ENCODE measurements at regions not wholly inside any gene's neighbourhood (a gene's known extent, or its start where the extent isn't known, plus 50 kb on each side); places are given as distances from the start of the nearest gene placed in this dataset.

DNA sequence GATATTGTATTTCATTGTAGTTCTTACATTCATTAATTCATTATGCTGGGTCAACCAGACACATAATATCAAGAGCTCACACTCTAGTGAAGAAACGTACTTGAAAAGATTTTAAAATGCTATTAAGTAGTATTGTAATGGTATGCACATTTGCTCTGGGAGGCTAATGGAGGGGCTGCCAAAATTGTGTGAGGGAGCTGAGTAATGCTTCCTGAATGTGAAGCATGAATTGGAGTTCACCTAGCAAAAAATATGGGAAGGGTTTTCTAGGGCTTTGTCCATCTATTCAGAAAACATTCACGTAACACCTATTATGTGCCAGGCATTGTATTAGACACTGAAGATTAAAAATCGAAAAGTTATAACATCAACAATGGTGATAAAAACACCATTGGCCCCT is 403.8 kb upstream of the PDE3A start:
- no peak for DNase-seq

DNA sequence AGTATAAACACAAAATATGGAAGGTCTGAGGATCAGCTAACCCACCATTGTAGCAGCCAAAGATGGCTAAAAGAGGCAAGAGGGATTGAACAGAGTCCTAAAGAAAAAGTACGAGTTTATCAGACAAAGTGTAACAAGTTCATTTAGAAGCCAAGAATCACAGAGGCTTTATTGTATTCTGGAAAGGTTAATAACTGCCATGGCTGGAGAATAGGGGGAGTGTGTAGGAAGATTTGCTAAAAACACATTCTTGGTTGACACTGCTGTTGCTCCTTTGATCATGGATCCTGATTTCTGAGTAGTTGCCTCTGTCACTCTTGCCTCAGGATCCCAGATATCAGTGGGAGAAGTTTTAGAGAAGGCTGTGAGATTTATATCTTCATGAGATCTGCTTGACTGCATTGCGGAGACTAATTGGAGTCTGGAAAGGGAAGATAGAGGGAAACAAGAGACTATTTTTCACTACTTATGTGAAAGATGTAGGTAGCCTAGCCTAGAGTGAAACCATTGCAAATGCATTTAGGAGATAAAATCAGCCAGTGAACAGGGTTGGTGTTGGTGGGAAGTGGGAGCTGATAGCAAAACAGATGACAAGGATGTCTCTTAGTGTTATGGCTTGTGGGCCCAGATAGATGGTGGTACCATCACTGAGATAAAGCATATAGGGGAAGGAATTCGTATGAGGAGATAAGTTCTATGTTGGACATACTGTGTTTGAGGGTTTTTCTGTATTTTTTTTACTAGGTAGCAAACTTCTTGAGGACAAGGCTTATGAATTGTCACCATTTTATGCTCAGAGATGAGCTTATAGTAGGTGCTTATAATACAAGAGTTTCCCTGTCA is 402.9 kb upstream of the PDE3A start:
- DNase-seq, result no peak

DNA sequence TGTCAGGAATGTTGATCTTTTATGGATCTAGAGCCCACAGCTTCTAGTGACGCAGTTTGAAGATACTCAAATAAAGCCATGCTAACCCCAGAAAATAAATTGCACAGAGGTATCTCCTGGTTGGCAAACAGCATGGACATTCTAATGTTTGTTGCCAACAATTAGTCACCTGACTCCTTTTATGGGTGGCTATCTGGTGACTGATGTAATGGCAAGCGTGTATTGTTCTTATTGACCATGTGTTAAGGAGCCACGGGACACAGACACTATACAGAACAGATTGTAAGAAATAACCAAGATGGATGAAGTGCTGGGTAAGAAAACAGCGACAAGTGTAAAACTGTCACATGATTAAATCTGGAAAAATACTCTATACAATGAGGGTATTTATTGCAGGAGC is 401.3 kb upstream of the PDE3A start:
- no peak for DNase-seq

DNA sequence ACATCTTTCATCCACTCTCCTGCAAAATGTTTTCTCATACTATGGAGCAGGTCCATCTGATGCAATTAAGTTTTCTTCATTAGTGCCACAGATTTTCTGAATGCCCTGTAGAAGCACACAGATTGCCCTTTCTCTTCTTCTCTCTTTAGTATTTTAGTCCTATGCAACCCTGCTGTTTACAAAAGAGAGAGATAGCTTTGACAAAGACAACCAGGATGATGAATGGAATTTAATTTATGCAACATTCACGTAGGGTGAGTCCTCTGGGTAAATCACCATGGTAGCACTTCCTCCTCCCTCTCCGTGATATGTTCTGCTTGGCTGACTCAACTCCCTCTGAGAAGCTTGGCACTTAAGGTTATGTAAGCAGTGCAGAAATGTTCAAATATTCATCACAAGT is 400.9 kb upstream of the PDE3A start:
- DNase-seq, result no peak

DNA sequence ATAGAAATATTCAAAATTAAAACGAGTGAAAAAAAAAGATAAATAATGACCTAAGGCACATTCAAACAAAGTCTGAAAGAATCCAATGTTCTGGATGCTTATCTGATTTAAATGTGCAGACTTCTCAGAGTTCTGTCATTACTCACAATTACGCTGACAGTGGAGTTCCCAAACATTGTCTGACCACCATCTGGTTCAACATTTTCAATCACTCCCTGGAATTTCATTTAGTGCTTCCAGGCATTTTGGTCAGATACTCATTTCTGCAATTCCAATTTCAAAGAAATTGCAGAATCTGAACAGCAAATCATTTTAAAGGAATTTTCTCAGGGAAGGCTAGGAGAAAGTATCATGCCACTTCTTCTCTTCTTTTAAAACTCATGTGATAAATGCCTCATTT is 398.2 kb upstream of the PDE3A start:
- no peak for DNase-seq

DNA sequence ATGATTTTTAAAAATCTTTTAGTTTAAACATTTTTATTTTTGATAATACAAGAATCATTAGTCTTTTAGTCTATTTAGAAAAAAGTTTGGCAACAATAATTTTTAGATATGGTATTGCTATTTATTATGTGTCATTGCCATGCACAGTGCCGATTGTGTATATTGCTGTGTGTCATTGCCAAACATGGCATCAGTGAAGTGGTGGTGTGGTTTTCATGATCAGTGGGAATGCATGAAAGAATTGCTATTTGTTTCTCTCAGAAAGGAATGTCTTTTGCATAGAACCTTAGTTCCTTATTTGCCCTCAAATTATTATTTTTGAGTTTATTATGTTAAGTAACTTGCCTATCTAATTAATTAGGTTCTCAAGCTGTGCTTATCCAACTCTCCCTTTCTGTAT is 397.5 kb upstream of the PDE3A start:
- no peak for DNase-seq

DNA sequence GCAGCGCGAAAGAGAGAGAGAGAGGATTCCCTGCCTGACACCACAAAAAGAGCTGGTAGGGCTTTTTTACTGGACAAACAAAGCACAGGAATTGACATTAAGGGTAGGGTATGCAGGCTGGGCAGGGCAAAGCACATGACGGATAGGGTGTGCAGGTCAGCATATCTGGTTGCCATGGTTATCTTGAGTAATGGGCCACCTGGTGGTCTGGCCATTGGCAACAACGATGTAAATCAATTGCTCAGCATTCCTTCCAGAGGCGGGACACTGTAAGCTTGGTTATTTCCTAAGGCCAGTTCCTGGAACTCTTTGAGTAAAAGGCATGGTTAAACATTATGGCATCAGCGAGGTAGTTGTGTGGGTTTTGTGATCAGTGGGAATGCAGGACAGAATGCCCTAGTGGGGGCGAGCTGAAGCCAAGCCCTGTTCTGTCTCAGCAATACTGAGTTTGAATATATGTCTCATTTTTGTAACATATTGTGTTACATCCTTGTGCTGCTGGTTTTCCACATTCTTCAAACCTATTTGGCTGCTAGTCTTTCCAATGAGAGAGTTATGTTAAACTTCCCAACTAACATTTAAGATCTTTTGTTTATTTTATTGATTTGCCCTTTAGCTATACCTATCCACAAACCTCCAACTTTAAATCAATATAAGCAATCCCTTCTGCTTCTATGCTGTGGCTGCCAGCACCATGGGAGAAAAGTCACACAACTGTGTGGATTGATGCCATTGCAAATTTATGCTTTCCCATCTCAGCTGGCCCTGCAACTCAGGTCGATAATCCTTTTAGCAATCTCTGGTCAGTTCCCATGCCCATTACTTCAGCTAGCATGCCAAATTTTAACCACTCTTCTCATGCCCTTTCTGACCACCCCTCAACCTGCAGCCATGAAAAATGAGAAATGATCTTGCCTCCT is 396.7 kb upstream of the PDE3A start:
- no peak for DNase-seq

DNA sequence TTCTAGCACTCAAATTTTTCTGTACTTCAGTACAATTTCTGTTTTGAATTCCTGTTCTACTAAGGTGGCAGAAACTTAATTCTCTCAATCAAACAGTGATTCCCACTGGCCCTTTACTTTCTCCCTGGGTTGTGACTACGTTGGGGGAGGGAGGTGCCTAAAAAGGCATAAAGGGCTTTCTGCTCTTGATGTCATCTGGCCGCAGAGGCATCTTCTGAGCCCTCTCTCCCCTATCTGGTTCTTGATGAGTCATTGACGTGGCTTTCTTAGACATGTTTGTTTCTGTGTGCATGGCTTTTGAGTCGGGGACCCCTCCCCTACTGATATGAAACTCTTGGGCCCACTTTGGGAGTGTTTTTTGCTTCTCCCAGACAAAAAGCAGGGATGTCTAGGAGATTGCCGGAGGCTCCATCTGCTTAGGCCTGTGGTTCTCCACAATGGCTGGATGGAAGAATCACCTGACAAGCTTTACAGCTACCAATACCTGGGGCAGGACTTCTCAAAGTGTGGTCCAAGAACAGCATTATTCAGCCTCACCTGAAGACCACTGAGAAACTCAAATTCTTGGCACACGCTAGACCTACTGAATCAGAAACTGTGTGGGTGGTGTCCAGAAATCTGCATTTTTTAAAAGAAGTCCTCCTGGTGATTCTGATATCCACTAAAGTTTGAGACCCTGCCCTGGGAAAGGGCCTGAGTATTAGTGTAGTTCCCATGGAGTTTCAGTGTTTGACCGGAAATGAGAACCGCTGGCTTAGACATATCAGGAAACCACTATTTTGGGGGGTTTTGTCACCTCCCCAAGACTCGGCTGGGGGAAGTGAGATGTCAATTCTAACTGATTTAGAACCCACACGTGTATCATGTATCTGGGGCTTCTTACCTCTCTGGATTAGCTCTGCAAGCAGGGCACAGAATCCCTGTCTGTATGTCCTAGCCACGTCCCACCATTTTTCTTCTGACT is 395.7 kb upstream of the PDE3A start:
- DNase-seq, result no peak

DNA sequence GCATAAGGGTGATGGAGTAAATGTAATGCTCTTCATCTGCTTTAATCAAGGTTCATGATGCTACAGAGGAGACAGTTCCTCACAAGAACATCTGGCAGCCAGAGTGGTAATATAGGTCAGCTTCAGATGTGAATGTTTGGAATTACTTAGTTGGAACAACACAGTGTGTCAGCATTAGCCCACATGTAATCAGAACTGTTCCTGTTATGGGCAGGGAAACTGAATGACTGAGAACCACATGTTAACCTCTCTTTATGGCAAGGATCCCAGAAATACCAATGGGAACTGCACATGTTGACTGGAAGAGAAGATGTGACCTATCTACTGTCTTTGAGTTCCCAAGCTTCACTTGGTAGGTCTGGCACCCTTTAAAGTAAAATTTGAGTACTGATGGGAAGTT is 390.1 kb upstream of the PDE3A start:
- no peak for DNase-seq

DNA sequence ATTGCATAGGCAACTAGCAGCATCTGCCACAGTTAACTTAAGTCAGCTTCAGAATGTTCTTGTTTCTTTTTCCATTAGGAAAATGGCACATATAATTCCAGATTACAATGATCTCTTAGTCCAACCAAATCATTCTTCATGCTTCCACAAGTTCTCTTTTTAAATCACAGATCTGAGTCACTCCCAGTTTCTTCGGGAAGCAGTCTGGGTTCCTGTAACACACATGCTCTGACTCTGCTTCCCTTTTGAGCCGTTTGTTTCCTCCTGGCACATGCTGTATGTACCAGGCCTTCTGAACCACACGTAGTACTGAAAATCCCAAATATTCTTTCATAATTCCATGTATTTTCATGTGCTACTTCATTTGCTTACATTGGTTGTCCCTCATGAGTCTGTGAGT is 388.8 kb upstream of the PDE3A start:
- DNase-seq, result no peak

DNA sequence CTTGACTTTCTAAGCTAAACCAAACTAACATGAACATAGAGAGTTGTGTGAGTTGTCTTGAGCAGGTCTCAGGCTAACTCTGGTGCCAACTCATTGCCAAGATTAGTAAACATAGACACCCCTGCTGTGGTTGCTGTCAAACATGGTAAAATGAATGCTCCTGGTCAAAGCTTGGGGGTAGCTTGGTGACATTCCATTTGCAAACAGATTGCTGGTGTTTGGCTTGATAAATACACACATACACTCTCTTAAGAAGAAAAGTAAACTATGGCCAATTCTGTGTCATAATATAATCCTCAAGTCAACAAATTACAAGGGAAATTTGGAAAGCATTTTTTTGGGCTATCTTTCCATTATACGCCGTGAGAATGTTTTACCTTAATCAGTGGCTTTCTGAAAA is 386.4 kb upstream of the PDE3A start:
- no peak for DNase-seq

DNA sequence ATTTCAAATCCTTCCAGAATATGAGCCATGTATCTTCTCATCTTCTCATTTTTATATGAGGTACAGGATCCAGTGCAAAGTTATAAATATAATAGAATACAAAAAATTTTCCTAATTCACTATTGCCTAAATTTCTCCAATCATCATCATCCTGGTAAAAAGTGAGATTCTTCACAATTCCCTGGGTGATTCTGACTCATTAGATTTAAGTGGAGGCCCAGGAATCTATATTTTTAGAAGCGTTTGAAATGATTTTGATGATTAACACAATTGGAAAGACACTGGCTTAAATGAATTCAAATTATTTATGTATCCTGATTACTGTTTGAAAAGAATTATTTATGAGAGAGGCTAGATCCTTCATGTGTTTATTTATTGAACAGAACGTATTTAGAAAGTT is 380.3 kb upstream of the PDE3A start:
- DNase-seq, result no peak

DNA sequence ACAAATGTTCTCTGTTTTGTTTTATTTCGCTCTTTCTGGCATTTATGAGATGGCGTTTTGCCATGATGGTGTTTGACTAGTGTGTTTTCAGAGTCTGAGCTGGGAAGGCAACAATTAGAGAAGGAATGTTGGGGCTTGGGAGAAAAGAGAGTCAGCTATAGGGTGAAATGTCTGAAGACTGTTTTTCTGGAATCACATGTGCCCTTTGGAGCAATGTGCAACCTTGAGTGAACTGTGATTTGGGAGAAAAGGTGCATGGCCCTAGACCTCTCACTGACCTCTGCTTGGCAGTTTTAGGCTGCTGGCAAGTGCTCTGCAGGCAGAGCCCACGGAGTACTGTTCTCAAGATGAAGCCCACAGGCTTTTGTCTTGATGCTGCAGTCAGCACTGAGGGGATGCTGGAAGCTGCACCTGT is 379.9 kb upstream of the PDE3A start:
- no peak for DNase-seq

DNA sequence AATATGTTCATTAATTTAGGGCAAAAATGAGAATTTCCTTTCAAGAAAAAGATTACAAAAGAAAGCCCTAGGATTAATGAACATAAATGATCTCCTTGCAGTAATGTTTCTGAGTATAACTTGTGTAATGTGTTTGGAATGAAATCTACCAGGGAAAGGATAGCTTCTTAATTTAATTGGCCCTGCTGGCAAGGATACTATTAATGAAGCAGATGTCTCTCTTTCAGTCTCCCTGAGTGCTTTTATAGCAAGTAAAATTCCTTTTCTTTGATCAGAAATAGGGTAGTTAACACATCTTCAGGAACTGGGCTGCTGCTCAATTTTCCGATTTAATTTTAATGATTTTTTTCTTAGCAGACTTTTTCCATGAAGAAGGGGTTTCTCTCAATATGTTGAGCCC is 379.4 kb upstream of the PDE3A start:
- DNase-seq, result no peak

DNA sequence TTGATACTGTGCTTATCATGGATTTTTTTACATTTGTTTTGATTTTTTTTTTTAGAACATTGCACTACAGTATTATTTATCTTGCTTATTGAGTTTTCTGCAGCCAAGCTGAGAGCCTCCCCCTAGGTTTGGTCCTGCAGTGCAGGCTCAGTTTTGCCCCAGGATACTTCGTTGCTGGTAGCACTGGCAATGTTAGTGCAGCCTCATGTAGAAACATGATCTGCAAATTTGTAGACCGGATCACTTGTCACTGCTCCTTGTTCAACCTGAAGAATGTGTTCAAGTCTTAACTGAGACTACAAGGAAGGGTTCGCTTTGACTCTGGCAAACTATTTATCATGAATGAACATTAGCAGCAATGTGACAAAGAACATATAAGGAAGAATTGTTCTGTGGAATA is 377.2 kb upstream of the PDE3A start:
- DNase-seq, result no peak

DNA sequence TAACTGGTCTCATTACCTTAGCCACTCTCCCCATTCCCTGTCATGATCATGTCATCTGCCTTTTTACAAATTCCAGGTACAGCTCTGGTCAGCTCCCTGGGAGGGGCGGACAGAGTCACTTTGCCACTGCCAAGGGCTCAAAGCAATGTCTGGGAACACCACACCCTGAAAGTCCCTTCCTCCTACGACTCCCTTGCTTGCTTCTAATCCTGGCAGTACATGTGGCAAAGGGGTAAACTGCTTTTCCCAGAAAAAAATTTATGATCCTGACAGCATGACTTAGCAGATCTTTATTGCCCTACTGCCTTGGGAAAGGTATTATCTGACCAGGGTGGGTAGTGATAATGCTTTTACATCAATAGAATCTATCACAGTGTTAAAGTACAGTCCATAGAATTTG is 376.0 kb upstream of the PDE3A start:
- no peak for DNase-seq

DNA sequence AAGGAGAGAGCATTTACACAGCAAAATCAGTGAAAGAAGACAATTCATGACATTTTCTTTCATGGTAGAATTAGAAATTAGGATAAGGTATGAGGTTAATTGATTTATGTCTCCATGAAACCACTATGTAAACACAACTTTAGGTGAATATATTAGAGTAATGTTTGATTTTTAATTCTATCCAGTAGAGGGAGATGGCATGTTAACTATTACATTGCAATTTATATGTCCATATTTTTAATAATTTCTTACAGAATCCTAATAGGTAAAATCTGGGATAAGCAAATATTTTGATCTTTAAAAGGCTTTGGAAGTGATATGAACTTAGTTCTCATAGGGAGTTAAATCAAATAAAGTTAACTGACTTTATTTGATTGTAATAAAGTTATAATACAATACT is 373.4 kb upstream of the PDE3A start:
- no peak for DNase-seq

DNA sequence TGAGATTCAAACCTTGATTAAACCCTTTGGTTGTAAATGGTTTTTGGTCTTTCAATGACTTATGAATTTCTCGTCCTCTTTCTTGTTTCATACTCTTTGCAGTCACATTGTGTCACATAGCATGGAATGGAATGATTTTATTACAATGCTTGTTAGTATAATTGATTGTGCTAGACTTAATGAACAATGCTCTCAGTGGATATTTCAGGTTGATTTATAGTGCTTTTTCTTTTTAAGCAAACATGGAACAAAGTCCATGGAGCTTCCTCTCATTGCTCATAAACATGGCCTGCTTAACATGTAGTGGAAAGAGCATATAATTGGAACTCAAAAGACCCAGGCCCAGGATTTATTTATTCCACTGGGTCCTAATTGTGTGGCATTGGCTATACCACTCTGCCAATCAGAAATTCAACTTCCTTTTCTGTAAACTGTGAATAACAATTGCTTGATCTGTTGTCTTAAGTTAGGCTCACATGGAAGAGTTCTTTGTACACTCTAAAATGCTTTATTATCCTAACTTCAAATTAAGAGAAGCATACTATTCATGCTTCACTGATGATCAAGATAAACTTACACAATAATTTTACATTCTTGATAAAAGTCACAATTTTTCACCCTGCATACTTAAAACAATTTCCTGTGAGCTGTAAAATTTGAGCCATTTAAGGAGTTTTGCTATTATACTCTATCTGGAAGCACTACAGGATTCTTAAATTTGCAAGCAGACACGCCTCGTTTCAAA is 370.5 kb upstream of the PDE3A start:
- DNase-seq, result no peak

DNA sequence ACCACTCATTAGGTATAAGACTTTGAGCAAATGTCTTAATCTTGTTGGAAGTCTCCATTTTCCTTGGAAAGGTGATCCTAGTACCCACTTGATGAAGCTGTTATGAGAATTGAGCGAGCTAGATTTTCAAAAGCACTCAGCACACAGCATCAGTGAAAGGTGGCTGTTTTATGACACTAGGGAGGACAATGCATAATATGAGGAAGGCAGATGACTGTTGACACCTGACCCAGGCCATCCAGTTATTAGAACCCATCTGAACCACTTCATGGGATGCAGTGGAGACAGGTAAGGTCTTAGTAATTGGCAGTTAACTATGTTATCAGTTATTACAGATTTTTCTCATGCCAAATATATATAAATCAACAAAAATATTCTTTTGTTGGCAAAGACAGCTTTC is 369.9 kb upstream of the PDE3A start:
- no peak for DNase-seq

DNA sequence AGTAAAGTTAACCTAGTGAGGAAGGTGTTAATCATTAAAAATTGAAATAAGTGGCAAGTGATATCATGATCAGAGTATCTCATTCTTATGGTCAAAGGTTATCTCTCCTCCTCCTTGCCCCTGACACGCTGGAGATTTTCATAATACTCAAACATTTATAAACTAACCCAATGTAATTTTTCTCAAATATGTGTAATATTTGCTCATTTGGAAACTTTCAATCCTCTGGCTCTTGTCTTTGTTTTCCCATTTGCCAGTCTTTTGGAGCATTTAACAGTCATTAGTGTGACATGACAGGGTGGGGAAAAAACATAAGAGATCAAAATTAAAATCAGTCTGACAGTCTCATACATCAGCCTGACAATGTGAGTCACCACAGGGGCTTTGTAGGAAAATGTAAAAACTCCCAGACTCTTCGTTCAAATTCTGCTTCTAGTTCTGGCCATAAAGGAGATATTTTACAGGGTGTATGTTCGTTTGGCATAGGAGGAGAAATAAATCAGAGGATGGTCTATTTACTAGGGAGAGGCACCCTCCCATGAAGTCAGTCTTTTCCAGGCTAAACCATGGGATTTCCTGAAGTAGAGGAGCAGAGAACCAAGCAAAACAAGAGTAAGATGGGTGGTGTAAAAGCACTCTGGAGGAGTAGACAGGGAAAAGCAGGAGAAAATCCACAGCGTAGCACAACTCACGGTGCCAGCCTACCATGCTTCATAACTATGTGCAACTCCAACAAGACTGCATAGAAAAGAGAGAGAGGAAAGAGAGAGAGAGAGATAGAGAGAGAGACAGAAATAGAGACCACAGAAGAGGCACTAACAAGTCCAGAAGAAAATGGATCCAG is 369.2 kb upstream of the PDE3A start:
- no peak for DNase-seq

DNA sequence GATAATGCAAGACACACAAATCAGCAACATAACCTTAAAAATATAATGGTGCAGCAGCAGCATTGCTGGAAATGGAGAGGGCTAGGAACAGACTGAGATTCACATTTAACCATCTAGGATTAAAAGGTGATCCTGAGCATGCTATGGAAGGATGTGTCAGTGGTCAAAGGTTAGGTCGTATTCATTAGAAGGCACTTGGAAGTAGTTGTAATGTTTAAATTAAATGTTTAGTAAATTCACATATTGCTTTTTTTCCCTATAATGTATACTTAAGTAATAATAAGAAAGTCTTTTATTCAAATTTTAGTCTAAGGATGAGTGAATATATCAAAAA is 368.6 kb upstream of the PDE3A start:
- DNase-seq, result no peak
